ENCODE measurements at regions not wholly inside any gene's neighbourhood (a gene's known extent, or its start where the extent isn't known, plus 50 kb on each side); places are given as distances from the start of the nearest gene placed in this dataset.

DNA sequence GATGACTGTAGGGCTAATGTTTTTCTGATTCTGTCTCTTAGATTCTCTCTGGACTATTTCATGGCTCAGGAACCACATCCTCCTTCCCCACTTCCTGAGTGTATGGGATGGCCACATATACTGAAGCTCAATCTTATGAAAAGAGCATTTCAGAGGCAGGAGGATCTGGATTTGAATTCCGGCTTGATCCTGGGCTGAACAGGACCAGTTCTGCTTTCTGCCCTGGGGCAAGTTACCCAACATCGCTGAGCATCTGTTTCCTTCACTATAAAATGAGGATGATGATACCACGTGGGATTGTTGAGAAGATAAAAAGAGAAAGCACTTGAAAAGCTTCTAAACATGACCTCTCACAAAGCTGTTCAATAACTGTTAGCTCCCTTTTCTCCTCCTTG lies 168.4 kb upstream of the TNFAIP3 start:
- Histone ChIP-seq H3K27ac (peak overlapping the region in 3 of 4 donors; percentile 5 to 26 (median 19)), H3K36me3 (no peaks in the 10 kb centered on the region), H3K4me3 (no peak overlapping the region), H3K27me3 (no peaks in the 10 kb centered on the region), H3K9me3 (no peaks in the 10 kb centered on the region), H3K4me1 (peaks cover 0 to 12% (median 0%) of the 10 kb centered on the region in 3 donors)
- peak; percentile 42 for ATAC-seq
- WGBS, 2 donors (ENCODE audit: low coverage in 1 of 2): 62 to 68% methylated on average over 3 of the region's 3 CpGs
- TF ChIP-seq POLR2AphosphoS5 (IDR thresholded peaks at IDR 0.05): no peak
- no peak for TF ChIP-seq POLR2A (IDR thresholded peaks at IDR 0.05)
- TF ChIP-seq, protein P1, sequence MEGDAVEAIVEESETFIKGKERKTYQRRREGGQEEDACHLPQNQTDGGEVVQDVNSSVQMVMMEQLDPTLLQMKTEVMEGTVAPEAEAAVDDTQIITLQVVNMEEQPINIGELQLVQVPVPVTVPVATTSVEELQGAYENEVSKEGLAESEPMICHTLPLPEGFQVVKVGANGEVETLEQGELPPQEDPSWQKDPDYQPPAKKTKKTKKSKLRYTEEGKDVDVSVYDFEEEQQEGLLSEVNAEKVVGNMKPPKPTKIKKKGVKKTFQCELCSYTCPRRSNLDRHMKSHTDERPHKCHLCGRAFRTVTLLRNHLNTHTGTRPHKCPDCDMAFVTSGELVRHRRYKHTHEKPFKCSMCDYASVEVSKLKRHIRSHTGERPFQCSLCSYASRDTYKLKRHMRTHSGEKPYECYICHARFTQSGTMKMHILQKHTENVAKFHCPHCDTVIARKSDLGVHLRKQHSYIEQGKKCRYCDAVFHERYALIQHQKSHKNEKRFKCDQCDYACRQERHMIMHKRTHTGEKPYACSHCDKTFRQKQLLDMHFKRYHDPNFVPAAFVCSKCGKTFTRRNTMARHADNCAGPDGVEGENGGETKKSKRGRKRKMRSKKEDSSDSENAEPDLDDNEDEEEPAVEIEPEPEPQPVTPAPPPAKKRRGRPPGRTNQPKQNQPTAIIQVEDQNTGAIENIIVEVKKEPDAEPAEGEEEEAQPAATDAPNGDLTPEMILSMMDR (IDR thresholded peaks at IDR 0.05): no peak
- no peak for TF ChIP-seq EP300 (IDR thresholded peaks at IDR 0.05)

DNA sequence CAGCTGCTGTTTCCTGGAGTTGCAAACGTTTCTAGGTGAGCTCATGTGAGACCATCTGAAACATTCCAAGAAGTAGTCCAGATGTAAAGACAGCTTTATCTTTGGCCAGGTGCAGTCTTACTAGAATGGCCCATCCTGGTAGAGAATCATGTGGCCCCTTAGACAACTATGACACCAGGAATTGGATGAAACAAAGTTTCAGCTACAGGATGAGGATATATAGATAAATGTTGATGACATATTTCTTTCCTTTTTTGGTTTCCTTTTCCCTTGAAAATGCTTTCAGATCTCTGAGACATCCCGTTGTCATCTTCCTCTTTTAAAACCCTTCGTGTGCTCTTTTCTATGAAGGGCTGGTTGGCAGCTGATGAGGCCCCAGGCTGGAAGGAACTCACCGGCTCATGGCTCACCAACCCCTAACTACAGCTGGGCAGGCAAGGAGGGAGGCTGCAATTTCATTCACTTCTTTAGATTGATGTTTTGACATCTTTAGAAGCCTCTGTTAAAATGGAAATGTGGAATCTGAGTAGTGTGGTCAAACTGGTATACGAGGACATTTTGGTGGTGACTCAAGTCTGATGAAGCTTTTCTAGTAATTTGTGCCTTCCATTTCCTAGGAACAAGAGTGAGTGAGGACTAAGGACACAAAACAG lies 167.9 kb upstream of the TNFAIP3 start:
- WGBS, 2 donors (ENCODE audit: low coverage in 1 of 2): 55 to 57% methylated on average over 3 to 4 of the region's 5 CpGs
- Histone ChIP-seq H3K27ac (peak overlapping the region in 3 of 4 donors; percentile 19 to 26 (median 20)), H3K4me3 (no peak overlapping the region), H3K9me3 (no peaks in the 10 kb centered on the region), H3K36me3 (no peaks in the 10 kb centered on the region), H3K4me1 (peaks cover 0 to 12% (median 0%) of the 10 kb centered on the region in 3 donors), H3K27me3 (no peaks in the 10 kb centered on the region)
- TF ChIP-seq POLR2AphosphoS5 (IDR thresholded peaks at IDR 0.05) (no peak), POLR2A (IDR thresholded peaks at IDR 0.05) (no peak), EP300 (IDR thresholded peaks at IDR 0.05) (no peak)
- TF ChIP-seq, protein P1 (IDR thresholded peaks at IDR 0.05): no peak
- peak; percentile 23 for ATAC-seq

DNA sequence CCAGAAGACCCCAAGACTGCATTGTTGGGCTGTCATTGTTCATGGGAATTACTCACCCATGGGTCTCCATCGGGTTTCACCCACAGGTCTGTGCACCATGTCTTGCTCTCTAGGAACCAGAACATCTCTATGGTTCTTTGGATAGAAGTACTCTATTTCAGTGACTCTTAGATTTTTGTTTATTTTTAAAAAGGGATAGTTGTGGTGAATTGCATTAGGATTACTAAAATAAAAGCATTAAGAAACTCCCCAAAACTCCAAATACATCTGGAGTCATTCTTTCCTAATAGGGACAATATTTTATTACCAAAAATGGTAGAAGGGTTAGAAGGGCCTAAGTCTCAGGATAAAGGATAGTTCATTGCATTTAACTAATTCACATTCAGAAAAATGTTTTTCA lies 166.9 kb upstream of the TNFAIP3 start:
- Histone ChIP-seq H3K27ac (peak overlapping the region in 3 of 4 donors; percentile 20 to 34 (median 20)), H3K4me1 (peaks cover 0 to 12% (median 0%) of the 10 kb centered on the region in 3 donors), H3K36me3 (no peaks in the 10 kb centered on the region), H3K9me3 (no peaks in the 10 kb centered on the region), H3K27me3 (no peaks in the 10 kb centered on the region), H3K4me3 (no peak overlapping the region)
- 90 to 100% methylated on average over 1 of the region's 1 CpG for WGBS, 2 donors (ENCODE audit: low coverage in 1 of 2)
- ATAC-seq: no peak
- TF ChIP-seq POLR2A (IDR thresholded peaks at IDR 0.05): no peak
- TF ChIP-seq, protein P1 (IDR thresholded peaks at IDR 0.05): no peak
- no peak for TF ChIP-seq EP300 (IDR thresholded peaks at IDR 0.05)
- no peak for TF ChIP-seq POLR2AphosphoS5 (IDR thresholded peaks at IDR 0.05)

DNA sequence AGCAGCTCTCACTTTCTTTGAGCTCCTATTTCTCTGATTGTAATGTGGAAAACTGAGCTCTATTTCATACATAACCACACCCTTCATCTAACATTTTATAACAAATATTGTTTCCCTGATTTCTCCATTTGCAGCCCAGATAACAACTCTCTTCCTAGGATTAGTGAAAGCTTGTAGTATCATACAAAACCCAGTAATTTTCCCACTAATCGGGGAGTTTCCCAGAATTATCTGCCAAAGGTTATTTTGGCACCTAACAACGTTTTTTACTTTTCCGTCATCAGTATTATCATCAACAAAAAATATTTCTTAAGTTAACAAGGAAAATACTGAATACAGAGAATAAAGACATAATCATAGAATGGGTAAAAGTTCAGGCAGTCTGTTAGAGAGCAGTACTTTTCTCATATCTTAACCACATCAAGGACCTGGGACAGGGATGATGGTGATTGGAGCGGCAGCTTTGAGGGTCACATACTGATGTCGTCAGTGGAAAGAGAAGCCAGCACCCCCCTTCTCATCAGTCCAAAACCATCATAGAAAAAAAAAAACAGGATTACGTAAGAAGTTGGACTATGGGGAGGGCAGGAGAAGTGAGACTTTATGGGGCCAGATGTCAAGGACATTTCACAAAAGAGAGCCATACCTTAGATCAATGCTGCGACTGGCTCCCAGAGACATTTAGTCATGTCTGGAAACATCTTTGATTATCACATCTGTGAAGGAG lies 166.1 kb upstream of the TNFAIP3 start:
- H3K27ac ChIP-seq: peak overlapping the region in 1 of 4 donors; percentile 34
- H3K27me3 ChIP-seq: no peaks in the 10 kb centered on the region
- WGBS, 2 donors (ENCODE audit: low coverage in 1 of 2): 60 to 62% methylated on average over 6 to 7 of the region's 7 CpGs
- peak; percentile 59 for ATAC-seq
- no peaks in the 10 kb centered on the region for H3K36me3 ChIP-seq
- H3K9me3 ChIP-seq: no peaks in the 10 kb centered on the region
- peaks cover 0 to 12% (median 0%) of the 10 kb centered on the region in 3 donors for H3K4me1 ChIP-seq
- H3K4me3 ChIP-seq: no peak overlapping the region
- TF ChIP-seq POLR2A (IDR thresholded peaks at IDR 0.05) (no peak), POLR2AphosphoS5 (IDR thresholded peaks at IDR 0.05) (no peak), EP300 (IDR thresholded peaks at IDR 0.05) (no peak)
- TF ChIP-seq, protein P1 (IDR thresholded peaks at IDR 0.05): no peak

All from gastroesophageal sphincter (tissue), 4 donors.